ENCODE measurements at regions not wholly inside any gene's neighbourhood (a gene's known extent, or its start where the extent isn't known, plus 50 kb on each side); places are given as distances from the start of the nearest gene placed in this dataset.

DNA sequence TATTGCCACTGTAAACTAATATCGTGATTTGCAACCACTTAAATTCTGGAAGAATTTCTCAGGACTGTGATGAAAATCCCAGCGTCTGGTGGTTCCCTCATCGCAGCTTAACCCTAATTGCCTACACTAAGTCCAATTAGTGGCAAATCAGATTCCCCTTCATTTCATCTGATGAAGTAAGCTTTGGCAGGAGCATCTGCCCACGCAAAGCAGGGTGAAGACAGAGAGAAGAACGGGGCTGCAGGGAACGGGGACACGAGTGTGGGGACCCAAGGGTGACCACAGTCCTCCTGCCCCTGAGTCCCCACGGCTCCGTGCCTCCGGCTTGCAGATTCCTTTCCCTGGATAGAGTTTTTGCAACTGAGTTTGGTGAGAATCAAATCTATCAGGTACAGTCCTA is 159.5 kb downstream of the LY86 start:
- Histone ChIP-seq H3K4me1 (ENCODE audit: control insufficient read depth, insufficient read depth, low read length) (no peaks in the 10 kb centered on the region), H3K9me3 (ENCODE audit: control insufficient read depth, insufficient read depth, low read depth, low read length) (no peaks in the 10 kb centered on the region), H3K36me3 (ENCODE audit: control insufficient read depth in 2 of 2, insufficient read depth in 1 of 2, low read length in 2 of 2) (no peaks in the 10 kb centered on the region), H3K4me3 (ENCODE audit: low read depth, low read length) (no peak overlapping the region), H3K27ac (ENCODE audit: extremely low read depth, low read depth, low read length) (no peak overlapping the region)
- POLR2A ChIA-PET: interaction anchor here (0.6 kb wide), 1 partner anchor 89 kb away, joined by 4 read pairs; no protein-coding TSS in a partner anchor
- CTCF ChIA-PET: interaction anchor here (0.6 to 0.9 kb wide), 2 partner anchors 11 to 30 kb away, joined by 3 to 4 read pairs; no protein-coding TSS in a partner anchor
- TF ChIP-seq ZNF426 (tag by site-specific recombination; IDR thresholded peaks at IDR 0.05) (no peak), ZFP37 (tag by site-specific recombination; IDR thresholded peaks at IDR 0.05) (no peak), ZNF548 (tag by site-specific recombination; IDR thresholded peaks at IDR 0.05) (no peak), ZNF544 (tag by site-specific recombination; IDR thresholded peaks at IDR 0.05) (no peak)
- TF ChIP-seq, protein P1, sequence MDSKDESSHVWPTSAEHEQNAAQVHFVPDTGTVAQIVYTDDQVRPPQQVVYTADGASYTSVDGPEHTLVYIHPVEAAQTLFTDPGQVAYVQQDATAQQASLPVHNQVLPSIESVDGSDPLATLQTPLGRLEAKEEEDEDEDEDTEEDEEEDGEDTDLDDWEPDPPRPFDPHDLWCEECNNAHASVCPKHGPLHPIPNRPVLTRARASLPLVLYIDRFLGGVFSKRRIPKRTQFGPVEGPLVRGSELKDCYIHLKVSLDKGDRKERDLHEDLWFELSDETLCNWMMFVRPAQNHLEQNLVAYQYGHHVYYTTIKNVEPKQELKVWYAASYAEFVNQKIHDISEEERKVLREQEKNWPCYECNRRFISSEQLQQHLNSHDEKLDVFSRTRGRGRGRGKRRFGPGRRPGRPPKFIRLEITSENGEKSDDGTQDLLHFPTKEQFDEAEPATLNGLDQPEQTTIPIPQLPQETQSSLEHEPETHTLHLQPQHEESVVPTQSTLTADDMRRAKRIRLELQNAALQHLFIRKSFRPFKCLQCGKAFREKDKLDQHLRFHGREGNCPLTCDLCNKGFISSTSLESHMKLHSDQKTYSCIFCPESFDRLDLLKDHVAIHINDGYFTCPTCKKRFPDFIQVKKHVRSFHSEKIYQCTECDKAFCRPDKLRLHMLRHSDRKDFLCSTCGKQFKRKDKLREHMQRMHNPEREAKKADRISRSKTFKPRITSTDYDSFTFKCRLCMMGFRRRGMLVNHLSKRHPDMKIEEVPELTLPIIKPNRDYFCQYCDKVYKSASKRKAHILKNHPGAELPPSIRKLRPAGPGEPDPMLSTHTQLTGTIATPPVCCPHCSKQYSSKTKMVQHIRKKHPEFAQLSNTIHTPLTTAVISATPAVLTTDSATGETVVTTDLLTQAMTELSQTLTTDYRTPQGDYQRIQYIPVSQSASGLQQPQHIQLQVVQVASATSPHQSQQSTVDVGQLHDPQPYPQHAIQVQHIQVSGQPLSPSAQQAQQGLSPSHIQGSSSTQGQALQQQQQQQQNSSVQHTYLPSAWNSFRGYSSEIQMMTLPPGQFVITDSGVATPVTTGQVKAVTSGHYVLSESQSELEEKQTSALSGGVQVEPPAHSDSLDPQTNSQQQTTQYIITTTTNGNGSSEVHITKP (tag by site-specific recombination; IDR thresholded peaks at IDR 0.05): no peak
- TF ChIP-seq, protein P2, sequence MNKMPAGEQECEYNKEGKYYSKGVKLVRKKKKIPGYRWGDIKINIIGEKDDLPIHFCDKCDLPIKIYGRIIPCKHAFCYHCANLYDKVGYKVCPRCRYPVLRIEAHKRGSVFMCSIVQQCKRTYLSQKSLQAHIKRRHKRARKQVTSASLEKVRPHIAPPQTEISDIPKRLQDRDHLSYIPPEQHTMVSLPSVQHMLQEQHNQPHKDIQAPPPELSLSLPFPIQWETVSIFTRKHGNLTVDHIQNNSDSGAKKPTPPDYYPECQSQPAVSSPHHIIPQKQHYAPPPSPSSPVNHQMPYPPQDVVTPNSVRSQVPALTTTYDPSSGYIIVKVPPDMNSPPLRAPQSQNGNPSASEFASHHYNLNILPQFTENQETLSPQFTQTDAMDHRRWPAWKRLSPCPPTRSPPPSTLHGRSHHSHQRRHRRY (tag by site-specific recombination; IDR thresholded peaks at IDR 0.05): no peak

DNA sequence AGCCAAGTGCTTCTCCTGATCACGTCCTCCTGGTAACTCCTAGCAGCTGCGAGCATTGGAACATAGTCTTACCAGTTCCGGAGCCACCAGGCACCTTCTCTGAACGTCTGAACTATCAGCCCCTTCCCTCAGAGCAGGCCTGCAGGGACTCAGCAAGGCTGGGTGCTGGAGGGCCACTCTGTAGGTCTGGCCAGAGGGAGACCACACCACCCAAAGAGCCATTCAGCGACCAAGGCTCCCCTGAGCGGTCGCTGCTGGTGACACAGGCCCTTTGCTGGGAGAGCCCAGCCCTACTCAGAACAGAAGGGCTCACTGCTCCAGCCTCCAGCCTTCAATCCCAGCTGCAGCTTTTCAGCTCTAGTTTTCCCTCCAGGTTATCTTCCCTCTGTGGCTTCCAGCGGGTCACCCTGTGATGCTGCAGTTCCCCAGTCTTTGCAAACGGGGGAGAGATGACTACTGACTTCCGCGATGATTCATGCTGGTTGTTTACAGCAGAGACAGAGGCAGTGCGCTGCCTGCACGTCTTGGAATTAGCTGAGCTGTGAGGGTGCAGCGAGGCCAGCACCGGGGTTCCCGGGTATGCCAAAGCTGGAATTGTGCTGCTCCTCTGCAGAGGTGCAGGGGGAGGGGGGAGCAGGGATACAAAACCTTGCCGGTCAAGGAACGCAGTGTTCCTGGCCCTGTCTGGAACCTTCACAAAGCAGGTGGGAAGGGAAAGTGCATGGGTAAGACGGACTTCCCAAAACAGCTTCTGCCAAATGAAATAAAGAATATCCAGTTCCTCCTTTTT is 161.4 kb downstream of the LY86 start:
- H3K4me1 ChIP-seq (ENCODE audit: control insufficient read depth, insufficient read depth, low read length): no peaks in the 10 kb centered on the region
- H3K27ac ChIP-seq (ENCODE audit: extremely low read depth, low read depth, low read length): no peak overlapping the region
- H3K4me3 ChIP-seq (ENCODE audit: low read depth, low read length): no peak overlapping the region
- H3K36me3 ChIP-seq (ENCODE audit: control insufficient read depth in 2 of 2, insufficient read depth in 1 of 2, low read length in 2 of 2): no peaks in the 10 kb centered on the region
- no peaks in the 10 kb centered on the region for H3K9me3 ChIP-seq (ENCODE audit: control insufficient read depth, insufficient read depth, low read depth, low read length)
- peak; percentile 66 for TF ChIP-seq ZIC2 (tag by site-specific recombination; IDR thresholded peaks at IDR 0.05)
- TF ChIP-seq KLF9 (tag by site-specific recombination; IDR thresholded peaks at IDR 0.05; ENCODE audit: low read depth): no peak
- TF ChIP-seq ZBTB20 (tag by site-specific recombination; IDR thresholded peaks at IDR 0.05): 0 out of 2 replicates have a peak, but pooled peaks have one; percentile 49
- TF ChIP-seq ZNF600 (tag by site-specific recombination; IDR thresholded peaks at IDR 0.05): peak; percentile 55
- CTCF ChIA-PET: interaction anchor here (0.6 to 1.4 kb wide), 5 partner anchors 9 to 73 kb away, joined by 3 to 9 read pairs (median 4); no protein-coding TSS in a partner anchor
- POLR2A ChIA-PET: no interaction called here

DNA sequence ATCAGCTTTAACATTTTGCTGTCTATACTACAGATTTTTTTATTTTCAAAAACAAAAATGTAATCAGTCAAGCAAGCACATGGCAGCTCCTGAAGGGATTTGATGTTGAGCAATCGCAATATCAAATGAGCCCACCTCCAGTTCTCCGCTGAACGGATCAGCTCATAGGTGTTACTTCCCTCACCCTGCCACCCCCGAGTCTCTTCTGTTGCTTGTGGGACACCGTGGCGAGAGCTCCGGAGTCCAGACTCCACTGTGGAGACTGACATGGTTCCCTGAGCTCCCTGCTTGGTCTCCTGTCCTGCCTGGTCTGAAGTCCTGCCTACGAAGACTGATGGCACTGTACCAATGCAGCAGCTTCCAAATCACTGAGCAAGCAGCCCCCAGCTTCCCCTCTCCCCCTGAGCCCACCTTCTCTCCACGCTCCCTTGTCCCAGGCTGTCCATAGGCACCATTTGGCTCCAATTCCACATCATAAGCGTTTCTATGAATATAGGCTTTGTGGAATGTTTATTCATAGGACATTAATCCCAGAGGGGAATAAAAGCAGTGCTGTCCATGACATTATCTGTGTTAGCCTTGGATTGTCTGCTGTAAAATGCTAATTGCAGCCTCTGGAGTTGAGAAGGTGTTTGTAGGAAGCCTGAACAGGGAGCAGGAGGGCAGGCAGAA is 162.2 kb downstream of the LY86 start:
- no peaks in the 10 kb centered on the region for H3K9me3 ChIP-seq (ENCODE audit: control insufficient read depth, insufficient read depth, low read depth, low read length)
- H3K36me3 ChIP-seq (ENCODE audit: control insufficient read depth in 2 of 2, insufficient read depth in 1 of 2, low read length in 2 of 2): no peaks in the 10 kb centered on the region
- CTCF ChIA-PET: interaction anchor here (0.6 to 1.4 kb wide), 6 partner anchors 8 to 176 kb away, joined by 3 to 9 read pairs (median 4); no protein-coding TSS in a partner anchor
- no peak overlapping the region for H3K27ac ChIP-seq (ENCODE audit: extremely low read depth, low read depth, low read length)
- no peak overlapping the region for H3K4me3 ChIP-seq (ENCODE audit: low read depth, low read length)
- no peaks in the 10 kb centered on the region for H3K4me1 ChIP-seq (ENCODE audit: control insufficient read depth, insufficient read depth, low read length)
- POLR2A ChIA-PET: no interaction called here
- TF ChIP-seq, protein P3, sequence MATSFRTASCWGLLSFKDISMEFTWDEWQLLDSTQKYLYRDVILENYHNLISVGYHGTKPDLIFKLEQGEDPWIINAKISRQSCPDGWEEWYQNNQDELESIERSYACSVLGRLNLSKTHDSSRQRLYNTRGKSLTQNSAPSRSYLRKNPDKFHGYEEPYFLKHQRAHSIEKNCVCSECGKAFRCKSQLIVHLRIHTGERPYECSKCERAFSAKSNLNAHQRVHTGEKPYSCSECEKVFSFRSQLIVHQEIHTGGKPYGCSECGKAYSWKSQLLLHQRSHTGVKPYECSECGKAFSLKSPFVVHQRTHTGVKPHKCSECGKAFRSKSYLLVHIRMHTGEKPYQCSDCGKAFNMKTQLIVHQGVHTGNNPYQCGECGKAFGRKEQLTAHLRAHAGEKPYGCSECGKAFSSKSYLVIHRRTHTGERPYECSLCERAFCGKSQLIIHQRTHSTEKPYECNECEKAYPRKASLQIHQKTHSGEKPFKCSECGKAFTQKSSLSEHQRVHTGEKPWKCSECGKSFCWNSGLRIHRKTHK (tag by site-specific recombination; IDR thresholded peaks at IDR 0.05): no peak
- no peak for TF ChIP-seq ZNF670 (tag by site-specific recombination; IDR thresholded peaks at IDR 0.05; ENCODE audit: low read depth)
- TF ChIP-seq ZFP69B (tag by site-specific recombination; IDR thresholded peaks at IDR 0.05): no peak
- TF ChIP-seq, protein P4, sequence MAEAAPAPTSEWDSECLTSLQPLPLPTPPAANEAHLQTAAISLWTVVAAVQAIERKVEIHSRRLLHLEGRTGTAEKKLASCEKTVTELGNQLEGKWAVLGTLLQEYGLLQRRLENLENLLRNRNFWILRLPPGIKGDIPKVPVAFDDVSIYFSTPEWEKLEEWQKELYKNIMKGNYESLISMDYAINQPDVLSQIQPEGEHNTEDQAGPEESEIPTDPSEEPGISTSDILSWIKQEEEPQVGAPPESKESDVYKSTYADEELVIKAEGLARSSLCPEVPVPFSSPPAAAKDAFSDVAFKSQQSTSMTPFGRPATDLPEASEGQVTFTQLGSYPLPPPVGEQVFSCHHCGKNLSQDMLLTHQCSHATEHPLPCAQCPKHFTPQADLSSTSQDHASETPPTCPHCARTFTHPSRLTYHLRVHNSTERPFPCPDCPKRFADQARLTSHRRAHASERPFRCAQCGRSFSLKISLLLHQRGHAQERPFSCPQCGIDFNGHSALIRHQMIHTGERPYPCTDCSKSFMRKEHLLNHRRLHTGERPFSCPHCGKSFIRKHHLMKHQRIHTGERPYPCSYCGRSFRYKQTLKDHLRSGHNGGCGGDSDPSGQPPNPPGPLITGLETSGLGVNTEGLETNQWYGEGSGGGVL (tag by site-specific recombination; IDR thresholded peaks at IDR 0.05): no peak
- TF ChIP-seq YY2 (tag by site-specific recombination; IDR thresholded peaks at IDR 0.05): no peak
- TF ChIP-seq, protein P5, sequence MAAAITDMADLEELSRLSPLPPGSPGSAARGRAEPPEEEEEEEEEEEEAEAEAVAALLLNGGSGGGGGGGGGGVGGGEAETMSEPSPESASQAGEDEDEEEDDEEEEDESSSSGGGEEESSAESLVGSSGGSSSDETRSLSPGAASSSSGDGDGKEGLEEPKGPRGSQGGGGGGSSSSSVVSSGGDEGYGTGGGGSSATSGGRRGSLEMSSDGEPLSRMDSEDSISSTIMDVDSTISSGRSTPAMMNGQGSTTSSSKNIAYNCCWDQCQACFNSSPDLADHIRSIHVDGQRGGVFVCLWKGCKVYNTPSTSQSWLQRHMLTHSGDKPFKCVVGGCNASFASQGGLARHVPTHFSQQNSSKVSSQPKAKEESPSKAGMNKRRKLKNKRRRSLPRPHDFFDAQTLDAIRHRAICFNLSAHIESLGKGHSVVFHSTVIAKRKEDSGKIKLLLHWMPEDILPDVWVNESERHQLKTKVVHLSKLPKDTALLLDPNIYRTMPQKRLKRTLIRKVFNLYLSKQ (tag by site-specific recombination; IDR thresholded peaks at IDR 0.05; ENCODE audit: borderline replicate concordance): no peak
- TF ChIP-seq, protein P6, sequence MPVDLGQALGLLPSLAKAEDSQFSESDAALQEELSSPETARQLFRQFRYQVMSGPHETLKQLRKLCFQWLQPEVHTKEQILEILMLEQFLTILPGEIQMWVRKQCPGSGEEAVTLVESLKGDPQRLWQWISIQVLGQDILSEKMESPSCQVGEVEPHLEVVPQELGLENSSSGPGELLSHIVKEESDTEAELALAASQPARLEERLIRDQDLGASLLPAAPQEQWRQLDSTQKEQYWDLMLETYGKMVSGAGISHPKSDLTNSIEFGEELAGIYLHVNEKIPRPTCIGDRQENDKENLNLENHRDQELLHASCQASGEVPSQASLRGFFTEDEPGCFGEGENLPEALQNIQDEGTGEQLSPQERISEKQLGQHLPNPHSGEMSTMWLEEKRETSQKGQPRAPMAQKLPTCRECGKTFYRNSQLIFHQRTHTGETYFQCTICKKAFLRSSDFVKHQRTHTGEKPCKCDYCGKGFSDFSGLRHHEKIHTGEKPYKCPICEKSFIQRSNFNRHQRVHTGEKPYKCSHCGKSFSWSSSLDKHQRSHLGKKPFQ (tag by site-specific recombination; IDR thresholded peaks at IDR 0.05): no peak

All from HEK293 (cell line).